PC-9 (cell line): ENCODE measurements at regions not wholly inside any gene's neighbourhood (a gene's known extent, or its start where the extent isn't known, plus 50 kb on each side); places are given as distances from the start of the nearest gene placed in this dataset.
"Not testable (repeated sequence)": the region's sequence is repeated elsewhere in the genome, so short reads cannot be mapped to it uniquely, and the experiment has no call there.

Experiments used
- BruUV-seq: library from RNA; stranded (reverse); fragments of 400-500 nt; replicated peaks from 2 replicates; lab custom pipeline; 2021; lab: Mats Ljungman, UMichigan
- CTCF ChIA-PET: fragments of 300-600 bp; sonication (Branson Sonifier 250); formaldehyde crosslinking; loops from one replicate; lab custom pipeline; 2022; ENCODE audit warnings: antibody characterized with exemption; lab: Charles Lee
- POLR2A ChIA-PET: fragments of 300-600 bp; sonication (Branson Sonifier 250); formaldehyde crosslinking; loops from one replicate; lab custom pipeline; 2022; ENCODE audit warnings: antibody characterized with exemption; ENCODE audit not compliant: unreplicated experiment; lab: Charles Lee
- DNase-seq, 2 experiments: peaks; one replicate each; pipeline versions ENCODE4 v3.0.0 to v3.0.0-alpha.2; 2015 to 2022; ENCODE audit warnings: mixed read lengths in 1 of 2
- H2AFZ ChIP-seq: fragments of 200-600 bp; sonication (generic); 2 replicates; pipeline ENCODE4 v1.8.1; 2017; ENCODE audit warnings: antibody characterized with exemption
- H3F3A ChIP-seq: fragments of 200-600 bp; sonication (generic); 2 replicates; pipeline ENCODE4 v1.8.1; 2017; ENCODE audit warnings: antibody characterized with exemption, mild to moderate bottlenecking, low read depth; ENCODE audit not compliant: insufficient read depth
- H3K27ac ChIP-seq: fragments of 200-600 bp; sonication (generic); 2 replicates; pipeline ENCODE4 v1.6.1; 2016; ENCODE audit warnings: mixed run types
- H3K27me3 ChIP-seq: fragments of 200-600 bp; sonication (generic); 2 replicates; pipeline ENCODE4 v1.6.1; 2016; ENCODE audit warnings: low read depth, mixed run types; ENCODE audit not compliant: insufficient read depth
- H3K36me3 ChIP-seq: fragments of 200-600 bp; sonication (generic); 2 replicates; pipeline ENCODE4 v1.6.1; 2016; ENCODE audit warnings: low read depth, mixed run types
- H3K4me1 ChIP-seq: fragments of 200-600 bp; sonication (generic); replicated peaks from 2 replicates; pipeline ENCODE4 v1.6.1; 2016; ENCODE audit warnings: mixed run types; ENCODE audit not compliant: insufficient read depth
- H3K4me2 ChIP-seq: fragments of 200-600 bp; sonication (generic); 2 replicates; pipeline ENCODE4 v1.6.1; 2017; ENCODE audit warnings: mixed run types
- H3K4me3 ChIP-seq: fragments of 200-600 bp; sonication (generic); 2 replicates; pipeline ENCODE4 v1.6.1; 2016; ENCODE audit warnings: mixed run types
- H3K79me2 ChIP-seq: fragments of 200-600 bp; sonication (generic); 2 replicates; pipeline ENCODE4 v1.6.1; 2017; ENCODE audit warnings: low read depth, mixed run types
- H3K9me2 ChIP-seq: fragments of 200-600 bp; sonication (generic); 2 replicates; pipeline ENCODE4 v1.8.1; 2017; ENCODE audit warnings: mild to moderate bottlenecking; ENCODE audit not compliant: insufficient read depth
- H3K9me3 ChIP-seq: fragments of 200-600 bp; sonication (generic); 2 replicates; pipeline ENCODE4 v1.8.1; 2016; ENCODE audit warnings: low read depth; ENCODE audit not compliant: insufficient read depth
- H4K20me1 ChIP-seq: fragments of 200-600 bp; sonication (generic); 2 replicates; pipeline ENCODE4 v1.8.1; 2017; ENCODE audit not compliant: insufficient read depth
- EZH2 ChIP-seq: fragments of 200-600 bp; sonication (generic); IDR thresholded peaks from 2 replicates; pipeline ENCODE4 v1.8.0; 2017; ENCODE audit warnings: antibody characterized with exemption, low read depth
- intact Hi-C: fragments of 100-400 bp; cut with micrococcal nuclease; formaldehyde crosslinking; loops from one replicate; pipeline ENCODE4 v1.10.0; 2022; ENCODE audit not compliant: unreplicated experiment
- TF ChIP-seq, protein P1 (sequence below): fragments of 200-600 bp; sonication (generic); conservative IDR thresholded peaks from 2 replicates; pipeline ENCODE4 v1.6.1; 2017; ENCODE audit warnings: mixed run types, antibody characterized with exemption, mild to moderate bottlenecking, moderate library complexity

DNA sequence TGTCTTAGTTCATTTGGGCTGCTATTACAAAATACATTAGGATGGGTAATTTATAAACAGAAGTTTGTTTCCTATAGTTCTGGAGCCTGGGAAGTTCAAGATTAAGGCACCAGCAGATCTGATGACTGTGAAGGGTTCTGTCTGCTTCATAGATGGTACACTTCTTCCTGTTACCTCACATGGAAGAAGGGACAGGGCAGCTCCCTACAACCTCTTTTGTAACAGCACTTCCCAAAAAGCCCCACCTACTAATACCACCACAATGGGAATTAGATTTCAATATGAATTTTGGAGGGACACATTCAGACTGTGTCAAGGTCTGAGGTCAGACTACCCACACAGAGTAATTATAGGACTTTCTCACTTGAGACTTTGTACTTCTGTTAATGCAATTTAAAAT is 260.3 kb downstream of the ARHGAP12 start:
- Histone ChIP-seq H3K9me3 (no peaks in the 10 kb centered on the region), H3K27me3 (no peaks in the 10 kb centered on the region), H3K79me2 (no peaks in the 10 kb centered on the region), H3K27ac (no peak overlapping the region), H2AFZ (no peak overlapping the region), H4K20me1 (no peaks in the 10 kb centered on the region), H3K4me2 (no peak overlapping the region), H3K36me3 (no peaks in the 10 kb centered on the region), H3K9me2 (no peaks in the 10 kb centered on the region), H3K4me1 (no peaks in the 10 kb centered on the region), H3K4me3 (no peak overlapping the region), H3F3A (no peaks in the 10 kb centered on the region)
- no peak for DNase-seq
- POLR2A ChIA-PET = no interaction called here
- no TSS peak for BruUV-seq
- intact Hi-C loops = no loop called here
- CTCF ChIA-PET = no interaction called here
- TF ChIP-seq, protein P1, sequence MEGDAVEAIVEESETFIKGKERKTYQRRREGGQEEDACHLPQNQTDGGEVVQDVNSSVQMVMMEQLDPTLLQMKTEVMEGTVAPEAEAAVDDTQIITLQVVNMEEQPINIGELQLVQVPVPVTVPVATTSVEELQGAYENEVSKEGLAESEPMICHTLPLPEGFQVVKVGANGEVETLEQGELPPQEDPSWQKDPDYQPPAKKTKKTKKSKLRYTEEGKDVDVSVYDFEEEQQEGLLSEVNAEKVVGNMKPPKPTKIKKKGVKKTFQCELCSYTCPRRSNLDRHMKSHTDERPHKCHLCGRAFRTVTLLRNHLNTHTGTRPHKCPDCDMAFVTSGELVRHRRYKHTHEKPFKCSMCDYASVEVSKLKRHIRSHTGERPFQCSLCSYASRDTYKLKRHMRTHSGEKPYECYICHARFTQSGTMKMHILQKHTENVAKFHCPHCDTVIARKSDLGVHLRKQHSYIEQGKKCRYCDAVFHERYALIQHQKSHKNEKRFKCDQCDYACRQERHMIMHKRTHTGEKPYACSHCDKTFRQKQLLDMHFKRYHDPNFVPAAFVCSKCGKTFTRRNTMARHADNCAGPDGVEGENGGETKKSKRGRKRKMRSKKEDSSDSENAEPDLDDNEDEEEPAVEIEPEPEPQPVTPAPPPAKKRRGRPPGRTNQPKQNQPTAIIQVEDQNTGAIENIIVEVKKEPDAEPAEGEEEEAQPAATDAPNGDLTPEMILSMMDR = no peak
- no peak for TF ChIP-seq EZH2

DNA sequence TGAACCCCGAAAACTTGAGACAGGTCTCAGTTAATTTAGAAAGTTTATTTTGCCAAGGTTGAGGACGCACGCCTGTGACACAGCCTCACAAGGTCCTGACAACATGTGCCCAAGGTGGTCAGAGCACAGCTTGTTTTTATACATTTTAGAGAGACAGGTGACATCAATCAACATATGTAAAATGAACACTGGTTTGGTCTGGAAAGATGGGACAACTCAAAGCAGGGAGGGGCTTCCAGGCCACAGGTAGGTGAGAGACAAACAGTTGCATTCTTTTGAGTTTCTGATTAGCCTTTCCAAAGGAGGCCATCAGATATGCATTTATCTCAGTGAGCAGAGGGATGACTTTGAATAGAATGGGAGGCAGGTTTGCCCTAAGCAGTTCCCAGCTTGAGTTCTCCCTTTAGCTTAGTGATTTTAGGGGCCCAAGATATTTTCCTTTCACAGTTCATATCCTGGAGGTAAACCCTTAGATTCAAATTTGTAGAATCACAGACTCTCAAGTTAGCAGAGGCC is 262.8 kb downstream of the ARHGAP12 start:
- H3K4me1 ChIP-seq, H3K79me2 ChIP-seq, H3K9me2 ChIP-seq, H3K4me3 ChIP-seq, H3K9me3 ChIP-seq, intact Hi-C loops, BruUV-seq, H3K27ac ChIP-seq, DNase-seq, CTCF ChIA-PET, POLR2A ChIA-PET, H4K20me1 ChIP-seq, H3K4me2 ChIP-seq, H3K36me3 ChIP-seq, H2AFZ ChIP-seq, H3F3A ChIP-seq, H3K27me3 ChIP-seq: not testable (repeated sequence)

DNA sequence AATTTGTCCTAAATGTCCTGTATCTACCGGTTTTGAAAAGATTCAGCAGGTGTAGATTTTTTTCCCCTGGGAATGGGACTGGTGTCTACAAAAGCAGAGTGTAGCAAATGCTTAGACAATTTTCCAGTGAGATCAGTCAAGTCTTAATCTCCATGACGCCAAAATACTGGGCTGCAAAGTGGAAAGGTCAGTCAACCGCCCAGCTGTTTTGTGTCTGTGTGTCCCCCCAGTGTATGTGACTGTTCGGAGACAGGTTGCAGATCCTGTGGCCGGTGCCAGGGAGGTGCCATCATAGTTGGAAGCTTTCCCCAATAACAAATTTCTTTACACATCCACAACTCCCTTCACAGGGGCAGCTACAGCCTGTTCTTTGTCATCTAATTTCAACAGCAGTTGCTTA is 263.8 kb downstream of the ARHGAP12 start:
- intact Hi-C loops = no loop called here
- H3K4me2 ChIP-seq = no peak overlapping the region
- no peaks in the 10 kb centered on the region for H3F3A ChIP-seq
- ChIA-PET POLR2A (no interaction called here), CTCF (no interaction called here)
- H3K36me3 ChIP-seq = no peaks in the 10 kb centered on the region
- no peak overlapping the region for H3K4me3 ChIP-seq
- H3K9me2 ChIP-seq = no peaks in the 10 kb centered on the region
- H2AFZ ChIP-seq = no peak overlapping the region
- H3K79me2 ChIP-seq = no peaks in the 10 kb centered on the region
- TF ChIP-seq EZH2 = no peak
- TF ChIP-seq, protein P1 = no peak
- no peaks in the 10 kb centered on the region for H3K9me3 ChIP-seq
- no peak for DNase-seq
- H3K27ac ChIP-seq = no peak overlapping the region
- no peaks in the 10 kb centered on the region for H3K4me1 ChIP-seq
- BruUV-seq = no TSS peak
- H4K20me1 ChIP-seq = no peaks in the 10 kb centered on the region
- no peaks in the 10 kb centered on the region for H3K27me3 ChIP-seq

DNA sequence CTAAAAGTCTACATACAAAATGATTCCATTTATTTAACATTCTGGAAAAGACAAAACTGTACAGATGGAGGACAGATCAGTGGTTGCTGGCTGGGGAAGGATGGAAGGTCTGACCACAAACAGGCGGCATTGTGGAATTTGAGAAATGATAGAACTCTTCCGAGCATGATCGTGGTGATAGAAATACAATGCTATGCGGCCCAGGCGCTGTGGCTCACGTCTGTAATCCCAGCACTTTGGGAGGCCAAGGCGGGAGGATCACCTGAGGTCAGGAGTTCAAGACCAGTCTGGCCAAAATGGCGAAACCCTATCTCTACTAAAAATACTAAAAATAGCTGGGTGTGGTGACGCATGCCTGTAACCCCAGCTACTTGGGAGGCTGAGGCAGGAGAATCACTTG is 264.6 kb downstream of the ARHGAP12 start:
- CTCF ChIA-PET = not testable (repeated sequence)

More for the DNA sequence above, 264.6 kb downstream of the ARHGAP12 start:
- intact Hi-C loops, POLR2A ChIA-PET, H3K4me1 ChIP-seq, H3K4me2 ChIP-seq, H4K20me1 ChIP-seq, H3K36me3 ChIP-seq, H3K9me3 ChIP-seq, H3K9me2 ChIP-seq, H2AFZ ChIP-seq, H3K4me3 ChIP-seq, H3F3A ChIP-seq, BruUV-seq, DNase-seq, H3K79me2 ChIP-seq, H3K27me3 ChIP-seq, H3K27ac ChIP-seq: not testable (repeated sequence)
